Astrocyte (in vitro differentiated cells and primary cell): ENCODE measurements at regions not wholly inside any gene's neighbourhood (a gene's known extent, or its start where the extent isn't known, plus 50 kb on each side); places are given as distances from the start of the nearest gene placed in this dataset.

Source experiments
- DNase-seq: peaks from one replicate; pipeline ENCODE4 v3.0.0-alpha.2; 2010; ENCODE audit warnings: low read depth
- FAIRE-seq: peaks from 2 replicates; lab custom pipeline; 2011; peaks lifted over from hg19 to GRCh38; lab: Jason Lieb, UNC
- H2AFZ ChIP-seq: 2 replicates; pipeline ENCODE4 v1.6.0; 2012; ENCODE audit warnings: low read depth, low read length, inconsistent platforms
- H3K27ac ChIP-seq: 2 replicates; pipeline ENCODE4 v1.5.1; 2011; ENCODE audit warnings: low read depth, low read length, inconsistent platforms
- H3K27me3 ChIP-seq: 2 replicates; pipeline ENCODE4 v1.6.0; 2011; ENCODE audit warnings: low read length, inconsistent platforms; ENCODE audit not compliant: insufficient read depth
- H3K36me3 ChIP-seq: 2 replicates; pipeline ENCODE4 v1.5.1; 2011; ENCODE audit warnings: low read length, inconsistent platforms; ENCODE audit not compliant: insufficient read depth
- H3K4me1 ChIP-seq: 2 replicates; pipeline ENCODE4 v1.5.1; 2011; ENCODE audit warnings: low read length, inconsistent platforms; ENCODE audit not compliant: insufficient read depth
- H3K4me2 ChIP-seq: 2 replicates; pipeline ENCODE4 v1.6.0; 2012; ENCODE audit warnings: low read length, inconsistent platforms
- H3K4me3 ChIP-seq: 2 replicates; pipeline ENCODE4 v1.5.1; 2011; ENCODE audit warnings: low read depth, mild to moderate bottlenecking, low read length, inconsistent platforms; ENCODE audit not compliant: insufficient read depth
- H3K79me2 ChIP-seq: 2 replicates; pipeline ENCODE4 v1.6.0; 2012; ENCODE audit warnings: mild to moderate bottlenecking, low read length, inconsistent platforms; ENCODE audit not compliant: insufficient read depth
- H3K9ac ChIP-seq: 2 replicates; pipeline ENCODE4 v1.6.0; 2012; ENCODE audit warnings: mild to moderate bottlenecking, low read length, inconsistent platforms
- H3K9me3 ChIP-seq: 2 replicates; pipeline ENCODE4 v1.5.1; 2012; ENCODE audit warnings: low read depth, mild to moderate bottlenecking, low read length, inconsistent platforms; ENCODE audit not compliant: insufficient read depth
- H4K20me1 ChIP-seq: 2 replicates; pipeline ENCODE4 v1.6.0; 2012; ENCODE audit warnings: low read length, inconsistent platforms; ENCODE audit not compliant: insufficient read depth
- H3K27ac Mint-ChIP-seq: one replicate; pipeline ENCODE4 v1.8.0; 2021; ENCODE audit warnings: mild to moderate bottlenecking, mixed read lengths; ENCODE audit not compliant: unreplicated experiment
- H3K27me3 Mint-ChIP-seq: one replicate; pipeline ENCODE4 v1.8.0; 2021; ENCODE audit warnings: low read depth, mixed read lengths; ENCODE audit not compliant: unreplicated experiment
- H3K36me3 Mint-ChIP-seq: one replicate; pipeline ENCODE4 v1.8.0; 2021; ENCODE audit warnings: low read depth, mixed read lengths; ENCODE audit not compliant: unreplicated experiment
- H3K4me1 Mint-ChIP-seq: one replicate; pipeline ENCODE4 v1.8.0; 2021; ENCODE audit warnings: low read depth, mixed read lengths; ENCODE audit not compliant: unreplicated experiment
- H3K4me3 Mint-ChIP-seq: one replicate; pipeline ENCODE4 v1.8.0; 2021; ENCODE audit warnings: mild to moderate bottlenecking, moderate library complexity, mixed read lengths; ENCODE audit not compliant: unreplicated experiment
- H3K9me3 Mint-ChIP-seq: one replicate; pipeline ENCODE4 v1.8.0; 2021; ENCODE audit warnings: mild to moderate bottlenecking, mixed read lengths; ENCODE audit not compliant: unreplicated experiment
- CTCF ChIP-seq: IDR thresholded peaks from 2 replicates; pipeline ENCODE4 v1.5.1; 2011; ENCODE audit warnings: low read depth, mild to moderate bottlenecking, inconsistent platforms, low read length, moderate library complexity; ENCODE audit not compliant: insufficient read depth
- EZH2 ChIP-seq: IDR thresholded peaks from 2 replicates; pipeline ENCODE4 v1.6.1; 2012; ENCODE audit warnings: mild to moderate bottlenecking, low read length, inconsistent platforms; ENCODE audit not compliant: insufficient read depth

GRCh38 chr15:81507831-81508230 lies 133.8 kb upstream of the TMC3 start:
- no peak for TF ChIP-seq EZH2
- TF ChIP-seq CTCF: no peak
- H3K9me3 Mint-ChIP-seq: no peaks in the 10 kb centered on the region
- Histone ChIP-seq H3K27ac (no peak overlapping the region), H3K4me1 (peaks cover 2% of the 10 kb centered on the region), H3K4me3 (no peak overlapping the region), H3K79me2 (no peaks in the 10 kb centered on the region), H3K36me3 (no peaks in the 10 kb centered on the region), H4K20me1 (no peaks in the 10 kb centered on the region), H3K9ac (no peak overlapping the region), H3K27me3 (no peaks in the 10 kb centered on the region), H2AFZ (no peak overlapping the region), H3K9me3 (no peaks in the 10 kb centered on the region), H3K4me2 (no peak overlapping the region)
- no peaks in the 10 kb centered on the region for H3K36me3 Mint-ChIP-seq
- FAIRE-seq (no peak), DNase-seq (no peak)
- peaks cover 2% of the 10 kb centered on the region for H3K27me3 Mint-ChIP-seq
- peaks cover 3% of the 10 kb centered on the region for H3K4me1 Mint-ChIP-seq
- no peak overlapping the region for H3K4me3 Mint-ChIP-seq
- no peak overlapping the region for H3K27ac Mint-ChIP-seq

- Histone ChIP-seq H3K9me3 (no peaks in the 10 kb centered on the region), H3K4me3 (no peak overlapping the region), H3K27ac (no peak overlapping the region), H2AFZ (no peak overlapping the region), H3K9ac (no peak overlapping the region), H3K27me3 (no peaks in the 10 kb centered on the region), H3K4me1 (peaks cover 2% of the 10 kb centered on the region), H3K36me3 (no peaks in the 10 kb centered on the region), H3K79me2 (no peaks in the 10 kb centered on the region), H3K4me2 (no peak overlapping the region), H4K20me1 (no peaks in the 10 kb centered on the region)
- FAIRE-seq (no peak), DNase-seq (no peak)
- Mint-ChIP-seq H3K9me3 (no peaks in the 10 kb centered on the region), H3K36me3 (no peaks in the 10 kb centered on the region), H3K27me3 (no peaks in the 10 kb centered on the region), H3K4me1 (peaks cover 3% of the 10 kb centered on the region), H3K4me3 (no peak overlapping the region), H3K27ac (no peak overlapping the region)
- no peak for TF ChIP-seq EZH2
- no peak for TF ChIP-seq CTCF
Observed at GRCh38 chr15:81506936-81507335, 132.9 kb upstream of the TMC3 start.

GRCh38 chr15:81506071-81506470 lies 132.1 kb upstream of the TMC3 start:
- Histone ChIP-seq H3K9me3 (no peaks in the 10 kb centered on the region), H3K4me3 (no peak overlapping the region), H3K4me2 (no peak overlapping the region), H4K20me1 (no peaks in the 10 kb centered on the region), H2AFZ (no peak overlapping the region), H3K79me2 (no peaks in the 10 kb centered on the region), H3K27me3 (no peaks in the 10 kb centered on the region), H3K36me3 (no peaks in the 10 kb centered on the region), H3K4me1 (peaks cover 2% of the 10 kb centered on the region), H3K27ac (no peak overlapping the region), H3K9ac (no peak overlapping the region)
- TF ChIP-seq CTCF (no peak), EZH2 (no peak)
- DNase-seq (no peak), FAIRE-seq (no peak)
- Mint-ChIP-seq H3K9me3 (no peaks in the 10 kb centered on the region), H3K4me1 (peaks cover 3% of the 10 kb centered on the region), H3K27ac (no peak overlapping the region), H3K27me3 (no peaks in the 10 kb centered on the region), H3K36me3 (no peaks in the 10 kb centered on the region), H3K4me3 (no peak overlapping the region)
